H1 (cell line): ENCODE measurements at regions not wholly inside any gene's neighbourhood (a gene's known extent, or its start where the extent isn't known, plus 50 kb on each side); places are given as distances from the start of the nearest gene placed in this dataset.

Experiments
- CTCF ChIA-PET: fragments of 300-600 bp; sonication (Branson Sonifier 250); formaldehyde crosslinking; loops from one replicate; lab custom pipeline; 2021; ENCODE audit not compliant: partially characterized antibody; lab: Charles Lee
- POLR2A ChIA-PET: fragments of 300-600 bp; sonication (Branson Sonifier 250); formaldehyde crosslinking; loops from one replicate; lab custom pipeline; 2021; ENCODE audit warnings: inconsistent platforms; ENCODE audit not compliant: partially characterized antibody; lab: Charles Lee
- DNase-seq, 2 experiments: peaks; one replicate each; pipeline versions ENCODE4 v3.0.0 to v3.0.0-alpha.2; 2010 to 2022; ENCODE audit warnings: low spot score in 2 of 2, low read depth in 1 of 2, mixed read lengths in 1 of 2
- FAIRE-seq: peaks from 2 replicates; lab custom pipeline; 2011; peaks lifted over from hg19 to GRCh38; lab: Jason Lieb, UNC
- H2AFZ ChIP-seq: 2 replicates; pipeline ENCODE4 v1.8.1; 2012; ENCODE audit warnings: low read length, inconsistent platforms
- H2AK5ac ChIP-seq: 2 replicates; pipeline ENCODE4 v1.6.1; 2013; ENCODE audit warnings: low read depth, low read length
- H2BK120ac ChIP-seq: replicated peaks from 2 replicates; pipeline ENCODE3; 2013; ENCODE audit warnings: low read depth, low read length, inconsistent platforms
- H2BK12ac ChIP-seq: 2 replicates; pipeline ENCODE4 v1.6.1; 2013; ENCODE audit warnings: low read depth, low read length
- H2BK15ac ChIP-seq: 2 replicates; pipeline ENCODE4 v1.6.1; 2013; ENCODE audit warnings: low read length
- H2BK20ac ChIP-seq: 2 replicates; pipeline ENCODE4 v1.6.1; 2013; ENCODE audit warnings: low read length
- H2BK5ac ChIP-seq: 2 replicates; pipeline ENCODE4 v1.6.1; 2013; ENCODE audit warnings: low read depth, low read length
- H3K14ac ChIP-seq: 2 replicates; pipeline ENCODE4 v1.6.1; 2013; ENCODE audit warnings: inconsistent platforms; ENCODE audit not compliant: insufficient read length
- H3K18ac ChIP-seq: 2 replicates; pipeline ENCODE4 v1.6.1; 2013; ENCODE audit warnings: low read length; ENCODE audit errors: extremely low read depth
- H3K23ac ChIP-seq: 2 replicates; pipeline ENCODE4 v1.6.1; 2013; ENCODE audit warnings: inconsistent platforms; ENCODE audit not compliant: insufficient read length
- H3K23me2 ChIP-seq: 2 replicates; pipeline ENCODE4 v1.6.1; 2013; ENCODE audit warnings: low read depth, low read length
- H3K27ac ChIP-seq: 2 replicates; pipeline ENCODE4 v1.6.1; 2011; ENCODE audit warnings: low read depth, low read length, inconsistent platforms
- H3K27me3 ChIP-seq, 4 experiments: replicated peaks in 1 of 4; 1 replicate in 1 of 4; 2 replicates in 3 of 4; pipeline versions ENCODE4 v1.6.1 to v1.8.1; 2011 to 2013; ENCODE audit warnings: low read length in 3 of 4, mild to moderate bottlenecking in 3 of 4, inconsistent platforms in 2 of 4, mixed read lengths in 2 of 4, moderate library complexity in 1 of 4; ENCODE audit not compliant: control insufficient read depth in 3 of 4, insufficient read depth in 3 of 4; ENCODE audit errors: extremely low read depth in 1 of 4
- H3K36me3 ChIP-seq, 4 experiments: 2 replicates each; pipeline versions ENCODE4 v1.6.1 to v1.8.1; 2011 to 2013; ENCODE audit warnings: mild to moderate bottlenecking in 4 of 4, low read length in 3 of 4, moderate library complexity in 2 of 4, control low read depth in 1 of 4, inconsistent platforms in 1 of 4; ENCODE audit not compliant: insufficient read depth in 4 of 4, control insufficient read depth in 2 of 4
- H3K4ac ChIP-seq: replicated peaks from 2 replicates; pipeline ENCODE3; 2013; ENCODE audit warnings: low read length, low read depth, mixed read lengths, inconsistent platforms; ENCODE audit not compliant: insufficient read length
- H3K4me1 ChIP-seq, 4 experiments: replicated peaks in 1 of 4; 1 replicate in 1 of 4; 2 replicates in 3 of 4; pipeline versions ENCODE4 v1.6.1 to v1.8.1; 2011 to 2013; ENCODE audit warnings: low read length in 3 of 4, inconsistent platforms in 2 of 4, mixed read lengths in 1 of 4; ENCODE audit not compliant: insufficient read depth in 4 of 4, control insufficient read depth in 3 of 4
- H3K4me2 ChIP-seq, 2 experiments: 2 replicates each; pipeline versions ENCODE4 v1.6.1 to v1.8.1; 2011 to 2013; ENCODE audit warnings: low read depth in 2 of 2, low read length in 2 of 2, control low read depth in 1 of 2, inconsistent platforms in 1 of 2, mild to moderate bottlenecking in 1 of 2; ENCODE audit not compliant: insufficient read depth in 1 of 2
- H3K4me3 ChIP-seq, 4 experiments: fragments of 200-600, 300-600 bp in 1 of 4; sonication (generic), shearing (Covaris generic), sonication (Bioruptor Twin) in 1 of 4; 2 replicates each; pipeline versions ENCODE4 v1.5.1 to v1.8.1; 2011 to 2016; ENCODE audit warnings: low read length in 4 of 4, low read depth in 3 of 4, control low read depth in 2 of 4, inconsistent platforms in 2 of 4, mild to moderate bottlenecking in 2 of 4, mixed read lengths in 1 of 4, moderate library complexity in 1 of 4; ENCODE audit not compliant: insufficient read depth in 2 of 4; ENCODE audit errors: extremely low read depth in 1 of 4
- H3K56ac ChIP-seq: replicated peaks from 2 replicates; pipeline ENCODE3; 2013; ENCODE audit warnings: low read depth, mild to moderate bottlenecking, mixed read lengths, low read length, inconsistent platforms; ENCODE audit not compliant: insufficient read length
- H3K79me1 ChIP-seq: 2 replicates; pipeline ENCODE4 v1.6.1; 2013; ENCODE audit warnings: low read depth, low read length, control low read depth
- H3K79me2 ChIP-seq, 2 experiments: 2 replicates each; pipeline versions ENCODE4 v1.6.1 to v1.8.1; 2012 to 2013; ENCODE audit warnings: low read length in 2 of 2, mild to moderate bottlenecking in 2 of 2, inconsistent platforms in 1 of 2; ENCODE audit not compliant: insufficient read depth in 2 of 2, control insufficient read depth in 1 of 2
- H3K9ac ChIP-seq, 4 experiments: replicated peaks in 1 of 4; 1 replicate in 1 of 4; 2 replicates in 3 of 4; pipeline versions ENCODE4 v1.6.1 to v1.8.1; 2011 to 2013; ENCODE audit warnings: low read depth in 3 of 4, low read length in 3 of 4, control low read depth in 2 of 4, mild to moderate bottlenecking in 2 of 4, moderate library complexity in 2 of 4, inconsistent platforms in 1 of 4; ENCODE audit errors: extremely low read depth in 1 of 4
- H3K9me3 ChIP-seq, 2 experiments: 2 replicates each; pipeline versions ENCODE4 v1.6.1 to v1.8.1; 2012 to 2013; ENCODE audit warnings: mild to moderate bottlenecking in 2 of 2, moderate library complexity in 2 of 2, control low read depth in 1 of 2, inconsistent platforms in 1 of 2, low read depth in 1 of 2, low read length in 1 of 2, mixed read lengths in 1 of 2; ENCODE audit not compliant: insufficient read depth in 2 of 2
- H4K20me1 ChIP-seq, 2 experiments: replicated peaks in 1 of 2; 2 replicates each; pipeline versions ENCODE3 to v1.8.1; 2011 to 2013; ENCODE audit warnings: inconsistent platforms in 2 of 2, low read length in 2 of 2, mild to moderate bottlenecking in 1 of 2; ENCODE audit not compliant: insufficient read depth in 2 of 2, control insufficient read depth in 1 of 2
- H4K5ac ChIP-seq: 2 replicates; pipeline ENCODE4 v1.6.1; 2013; ENCODE audit warnings: low read length, low read depth, mixed read lengths, inconsistent platforms; ENCODE audit not compliant: insufficient read length
- H4K8ac ChIP-seq: 2 replicates; pipeline ENCODE4 v1.8.0; 2013; ENCODE audit warnings: mild to moderate bottlenecking, moderate library complexity, low read length, inconsistent platforms; ENCODE audit not compliant: insufficient read depth; ENCODE audit errors: extremely low read depth
- H4K91ac ChIP-seq: replicated peaks from 2 replicates; pipeline ENCODE3; 2013; ENCODE audit warnings: low read length, mixed read lengths, inconsistent platforms; ENCODE audit not compliant: insufficient read length
- ATF2 ChIP-seq: IDR thresholded peaks from 2 replicates; pipeline ENCODE4 v1.6.1; 2012; ENCODE audit warnings: low read length, inconsistent platforms
- BRCA1 ChIP-seq: IDR thresholded peaks from 2 replicates; pipeline ENCODE4 v1.6.1; 2012; ENCODE audit warnings: low read depth, low read length, improper control_type of control experiment
- CREB1 ChIP-seq: IDR thresholded peaks from 2 replicates; pipeline ENCODE4 v1.6.1; 2012; ENCODE audit warnings: inconsistent platforms
- EP300 ChIP-seq, 2 experiments: IDR thresholded peaks; 1 replicate in 1 of 2; 2 replicates in 1 of 2; pipeline ENCODE4 v1.6.1; 2011 to 2012; ENCODE audit warnings: low read depth in 2 of 2, low read length in 2 of 2, mild to moderate bottlenecking in 2 of 2, borderline replicate concordance in 1 of 2, inconsistent platforms in 1 of 2, moderate library complexity in 1 of 2
- GTF2F1 ChIP-seq: IDR thresholded peaks from 2 replicates; pipeline ENCODE4 v1.6.1; 2012; ENCODE audit warnings: low read depth, low read length, improper control_type of control experiment, borderline replicate concordance
- HDAC2 ChIP-seq, 2 experiments: fragments of 300-600 bp in 1 of 2; sonication (generic) in 1 of 2; IDR thresholded peaks; 2 replicates each; pipeline ENCODE4 v1.6.1; 2011 to 2012; ENCODE audit warnings: low read depth in 2 of 2, low read length in 2 of 2, mild to moderate bottlenecking in 2 of 2, moderate library complexity in 2 of 2, borderline replicate concordance in 1 of 2, inconsistent platforms in 1 of 2
- KDM4A ChIP-seq: IDR thresholded peaks from one replicate; pipeline ENCODE4 v1.7.1; 2012; ENCODE audit warnings: low read depth, mild to moderate bottlenecking, moderate library complexity, low read length, inconsistent platforms; ENCODE audit not compliant: severe bottlenecking
- POLR2A ChIP-seq, 2 experiments: IDR thresholded peaks; 1 replicate in 1 of 2; 2 replicates in 1 of 2; pipeline ENCODE4 v1.6.1; 2011; ENCODE audit warnings: low read depth in 2 of 2, low read length in 2 of 2, mild to moderate bottlenecking in 2 of 2; ENCODE audit errors: control extremely low read depth in 1 of 2
- POLR2AphosphoS5 ChIP-seq: IDR thresholded peaks from 2 replicates; pipeline ENCODE4 v1.6.1; 2011; ENCODE audit warnings: low read depth, low read length
- SP1 ChIP-seq: IDR thresholded peaks from 2 replicates; pipeline ENCODE4 v1.6.1; 2011; ENCODE audit warnings: low read depth, low read length
- SUZ12 ChIP-seq: fragments of 200-600 bp; sonication (generic); IDR thresholded peaks from 2 replicates; pipeline ENCODE4 v1.6.1; 2012; ENCODE audit warnings: mild to moderate bottlenecking, inconsistent platforms, low read length, moderate library complexity, mixed read lengths
- TBP ChIP-seq: IDR thresholded peaks from 2 replicates; pipeline ENCODE4 v1.6.1; 2011; ENCODE audit warnings: low read depth, low read length, improper control_type of control experiment
- WGBS, 2 experiments: shearing (Covaris generic) in 1 of 2; methylation state at CpG; one replicate each; pipeline versions ENCODE4 v1.1.6 to v1.1.7; 2013 to 2015; ENCODE audit warnings: low lambda C conversion rate in 2 of 2, mixed read lengths in 2 of 2, inconsistent platforms in 1 of 2, low coverage in 1 of 2, missing lambda C conversion rate in 1 of 2; ENCODE audit not compliant: insufficient replicate concordance in 2 of 2, insufficient coverage in 1 of 2, insufficient read length in 1 of 2; ENCODE audit errors: extremely low coverage in 1 of 2, missing lambda C conversion rate in 1 of 2; 5-methylcytosine and 5-hydroxymethylcytosine counted together

DNA sequence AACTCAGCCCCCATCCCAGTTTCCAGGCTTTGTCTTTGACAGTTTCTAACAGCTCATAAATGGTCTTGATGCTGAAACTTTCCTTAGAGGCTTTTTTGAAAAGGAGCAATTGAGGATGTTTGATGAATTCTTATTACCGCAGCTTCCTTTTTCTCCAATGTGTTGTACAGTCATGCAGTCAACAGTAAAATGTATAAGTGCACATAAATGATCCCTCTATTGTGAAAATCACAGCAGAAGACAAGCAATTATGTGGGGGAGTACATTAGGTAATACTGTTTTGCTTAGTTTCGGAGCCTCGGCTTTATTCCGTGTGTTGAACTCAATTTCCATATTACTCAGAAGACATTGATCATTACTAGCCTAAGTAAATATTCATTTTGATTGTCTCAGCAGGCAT lies 673.7 kb downstream of the CDH8 start:
- Histone ChIP-seq H3K27ac (no peak overlapping the region), H3K18ac (no peak overlapping the region), H4K5ac (no peak overlapping the region), H3K79me1 (no peaks in the 10 kb centered on the region), H2BK20ac (no peak overlapping the region), H4K20me1 (no peaks in the 10 kb centered on the region), H3K4me1 (no peaks in the 10 kb centered on the region), H2AFZ (no peak overlapping the region), H2BK5ac (no peak overlapping the region), H3K9ac (no peak overlapping the region), H3K36me3 (no peaks in the 10 kb centered on the region), H3K9me3 (no peaks in the 10 kb centered on the region), H3K56ac (no peak overlapping the region)
- no peak for FAIRE-seq
- ChIA-PET POLR2A (no interaction called here), CTCF (interaction anchor here (0.7 to 1.3 kb wide), 2 partner anchors 14 to 139 kb away, joined by 3 read pairs; no protein-coding TSS in a partner anchor)
- TF ChIP-seq BRCA1 (no peak), SUZ12 (no peak), EP300 (IDR thresholded peaks at IDR 0.05; ENCODE audit: borderline replicate concordance in 1 of 2, low read depth in 2 of 2, low read length in 2 of 2) (no peak), ATF2 (no peak), KDM4A (no peak), HDAC2 (IDR thresholded peaks at IDR 0.05; ENCODE audit: borderline replicate concordance in 1 of 2, low read depth in 2 of 2, low read length in 2 of 2) (no peak), CREB1 (no peak), POLR2AphosphoS5 (no peak), POLR2A (IDR thresholded peaks at IDR 0.05; ENCODE audit: control extremely low read depth in 1 of 2, low read depth in 2 of 2, low read length in 2 of 2) (no peak), SP1 (no peak), GTF2F1 (no peak), TBP (no peak)
- TF ChIP-seq, all 59 proteins: peak for 0
- Histone ChIP-seq H3K79me2 (no peaks in the 10 kb centered on the region), H2AK5ac (no peak overlapping the region), H2BK15ac (no peak overlapping the region), H4K91ac (no peak overlapping the region), H3K4me2 (no peak overlapping the region), H3K23me2 (no peaks in the 10 kb centered on the region), H3K4me3 (no peak overlapping the region), H3K14ac (no peak overlapping the region), H2BK120ac (no peak overlapping the region), H3K27me3 (no peaks in the 10 kb centered on the region), H3K23ac (no peak overlapping the region), H4K8ac (no peak overlapping the region), H3K4ac (no peak overlapping the region), H2BK12ac (no peak overlapping the region)
- no peak for DNase-seq
- 96% methylated on average over 4 of the region's 4 CpGs; no CpG with 5 or more reads in 1 of the 2 experiments for WGBS, 2 experiments
